DMS53 treated with DMSO at 0.1 percent for 48 hours (cell line): ENCODE measurements at regions not wholly inside any gene's neighbourhood (a gene's known extent, or its start where the extent isn't known, plus 50 kb on each side); places are given as distances from the start of the nearest gene placed in this dataset.

ENCODE experiments used
- DNase-seq: peaks from one replicate; lab custom pipeline; 2025; ENCODE audit not compliant: unreplicated experiment; lab: John Stamatoyannopoulos, UW

- DNase-seq: no peak
Observed at GRCh38 chr5:35282810-35283209, 52.5 kb upstream of the PRLR start.

DNA sequence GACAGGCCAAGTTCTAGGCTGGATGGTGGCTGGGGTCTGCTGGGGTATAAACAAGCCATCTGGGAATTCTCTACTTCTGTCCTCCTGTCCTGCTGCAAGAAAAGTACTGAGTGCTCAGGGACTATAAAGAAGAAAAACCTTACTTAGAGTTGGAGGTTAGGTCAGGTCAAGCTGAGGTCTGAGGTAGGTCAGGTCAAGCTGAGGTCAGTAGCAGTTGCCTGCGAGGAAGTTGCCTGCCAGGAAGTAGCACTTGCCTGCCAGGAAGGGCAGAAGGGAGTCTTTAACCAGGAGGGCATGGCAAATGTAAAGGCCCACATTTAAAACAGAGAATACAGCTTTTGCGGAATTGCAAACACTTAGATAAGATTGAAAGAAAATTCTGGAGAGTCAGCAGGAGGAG lies 51.3 kb upstream of the PRLR start:
- DNase-seq: no peak
